Kidney (tissue), 13 donors: ENCODE measurements at regions not wholly inside any gene's neighbourhood (a gene's known extent, or its start where the extent isn't known, plus 50 kb on each side); places are given as distances from the start of the nearest gene placed in this dataset.

Experiments
- DNase-seq, 5 donors: peaks; one replicate each; pipeline ENCODE4 v3.0.0-alpha.2; 2013 to 2020
- FAIRE-seq: peaks from 2 replicates; lab custom pipeline; 2012; peaks lifted over from hg19 to GRCh38; lab: Jason Lieb, UNC
- H3K27ac ChIP-seq, 2 donors: one replicate each; pipeline ENCODE4 v1.7.0; 2013; ENCODE audit warnings: low read depth in 2 of 2, low read length in 2 of 2, inconsistent platforms in 1 of 2
- H3K27me3 ChIP-seq: one replicate; pipeline ENCODE4 v1.7.1; 2013; ENCODE audit warnings: low read length, inconsistent platforms; ENCODE audit not compliant: control insufficient read depth, insufficient read depth
- H3K36me3 ChIP-seq, 3 donors: one replicate each; pipeline versions ENCODE4 v1.7.0 to v1.7.1; 2013; ENCODE audit warnings: low read length in 3 of 3, control low read depth in 1 of 3, inconsistent platforms in 1 of 3; ENCODE audit not compliant: insufficient read depth in 3 of 3, control insufficient read depth in 2 of 3
- H3K4me1 ChIP-seq, 3 donors: one replicate each; pipeline versions ENCODE4 v1.7.0 to v1.7.1; 2013; ENCODE audit warnings: low read length in 3 of 3, inconsistent platforms in 1 of 3, low read depth in 1 of 3; ENCODE audit not compliant: control insufficient read depth in 2 of 3, insufficient read depth in 2 of 3
- H3K4me3 ChIP-seq, 3 donors: one replicate each; pipeline versions ENCODE4 v1.7.0 to v1.8.1; 2013; ENCODE audit warnings: low read length in 3 of 3, control low read depth in 1 of 3, inconsistent platforms in 1 of 3
- H3K9ac ChIP-seq, 3 donors: one replicate each; pipeline versions ENCODE4 v1.7.0 to v1.7.1; 2013; ENCODE audit warnings: low read length in 3 of 3, control low read depth in 1 of 3, inconsistent platforms in 1 of 3
- H3K9me3 ChIP-seq, 3 donors: one replicate each; pipeline versions ENCODE4 v1.7.0 to v1.7.1; 2013; ENCODE audit warnings: low read length in 3 of 3, control low read depth in 1 of 3, inconsistent platforms in 1 of 3; ENCODE audit not compliant: control insufficient read depth in 2 of 3, insufficient read depth in 1 of 3
- CTCF ChIP-seq: IDR thresholded peaks from 3 replicates; pipeline ENCODE4 v1.5.1; 2012; ENCODE audit warnings: mild to moderate bottlenecking, moderate library complexity, borderline replicate concordance; ENCODE audit not compliant: insufficient read depth; ENCODE audit errors: extremely low read depth
- intact Hi-C: fragments of 100-400 bp; cut with DNase I; formaldehyde crosslinking; loops from one replicate; pipeline ENCODE4 v1.11.1; 2022
- donor health status: control.
- donor health status: control.
- donor health status: control.
- donor health status: control.
- donor health status: control.
- donor health status: DM: yes; HTN: yes; CAD: no.
- donor health status: Normal renal cell carcinoma (clear cell type).

GRCh38 chr3:157660847-157661246 lies 157.6 kb upstream of the VEPH1 start:
- DNase-seq (no peak), FAIRE-seq (no peak)
- intact Hi-C loops, result no loop called here

DNA sequence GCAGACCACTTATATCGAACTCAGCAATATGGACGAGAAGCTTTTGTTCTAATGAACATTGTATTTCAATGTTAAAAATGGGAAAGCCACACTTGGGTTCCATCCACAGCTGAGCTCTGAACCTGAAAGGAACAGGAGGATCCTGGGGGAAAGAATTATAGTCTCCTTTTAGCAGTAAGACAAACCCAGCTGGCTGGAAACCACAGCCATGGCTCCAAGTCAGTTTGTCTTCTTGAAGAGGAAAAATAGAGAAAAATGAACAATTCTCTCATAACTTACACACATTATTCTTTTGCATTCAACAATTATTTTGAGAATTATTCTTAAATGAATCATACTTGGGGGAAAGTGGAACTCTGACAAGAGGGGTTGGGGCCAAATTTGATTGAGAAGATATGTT lies 149.2 kb upstream of the VEPH1 start:
- Histone ChIP-seq H3K36me3 (no peaks in the 10 kb centered on the region), H3K9ac (no peak overlapping the region), H3K9me3 (no peaks in the 10 kb centered on the region), H3K27me3 (no peaks in the 10 kb centered on the region), H3K4me1 (no peaks in the 10 kb centered on the region), H3K4me3 (no peak overlapping the region), H3K27ac (no peak overlapping the region)
- FAIRE-seq (no peak), DNase-seq (no peak)
- TF ChIP-seq CTCF, result no peak
- intact Hi-C loops, result no loop called here

More at GRCh38 chr3:157660847-157661246, 157.6 kb upstream of the VEPH1 start:
- H3K9me3 ChIP-seq, result no peaks in the 10 kb centered on the region
- H3K4me1 ChIP-seq, result no peaks in the 10 kb centered on the region
- no peak overlapping the region for H3K4me3 ChIP-seq
- H3K9ac ChIP-seq, result no peak overlapping the region
- H3K36me3 ChIP-seq, result no peaks in the 10 kb centered on the region
- no peak for TF ChIP-seq CTCF
- H3K27me3 ChIP-seq, result no peaks in the 10 kb centered on the region
- H3K27ac ChIP-seq, result no peak overlapping the region

DNA sequence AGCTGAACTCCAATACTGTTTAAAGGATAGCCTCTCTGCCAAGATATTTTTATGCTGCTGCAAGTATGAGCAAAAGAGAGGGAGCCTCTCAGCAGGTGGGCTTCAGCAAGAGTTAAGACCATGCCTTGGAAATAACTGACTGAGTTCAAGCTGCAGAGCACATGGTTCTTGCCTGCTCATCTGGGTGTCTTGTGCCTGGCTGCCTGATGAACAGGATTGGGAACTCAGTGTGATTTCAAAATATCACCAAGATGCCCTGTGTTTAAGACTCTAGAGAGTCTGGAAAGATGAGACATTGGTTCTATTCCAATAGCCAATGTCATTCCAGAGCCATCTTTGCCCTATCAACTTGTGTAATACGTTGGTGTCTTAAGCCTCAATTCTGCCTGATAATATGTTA lies 147.5 kb upstream of the VEPH1 start:
- DNase-seq (no peak), FAIRE-seq (no peak)
- Histone ChIP-seq H3K4me1 (no peaks in the 10 kb centered on the region), H3K9me3 (no peaks in the 10 kb centered on the region), H3K9ac (no peak overlapping the region), H3K36me3 (no peaks in the 10 kb centered on the region), H3K4me3 (no peak overlapping the region), H3K27ac (no peak overlapping the region), H3K27me3 (no peaks in the 10 kb centered on the region)
- intact Hi-C loops, result no loop called here
- no peak for TF ChIP-seq CTCF

- no peaks in the 10 kb centered on the region for H3K27me3 ChIP-seq
- no peak for TF ChIP-seq CTCF
- no peak overlapping the region for H3K9ac ChIP-seq
- H3K4me3 ChIP-seq, result no peak overlapping the region
- FAIRE-seq (no peak), DNase-seq (peak in 1 of 5 donors; percentile 3)
- intact Hi-C loops, result no loop called here
- H3K36me3 ChIP-seq, result no peaks in the 10 kb centered on the region
- H3K9me3 ChIP-seq, result no peaks in the 10 kb centered on the region
- no peak overlapping the region for H3K27ac ChIP-seq
- no peaks in the 10 kb centered on the region for H3K4me1 ChIP-seq
These were observed 147.0 kb upstream of the VEPH1 start for GRCh38 chr3:157650172-157650571.
